ENCODE measurements at regions not wholly inside any gene's neighbourhood (a gene's known extent, or its start where the extent isn't known, plus 50 kb on each side); places are given as distances from the start of the nearest gene placed in this dataset.

DNA sequence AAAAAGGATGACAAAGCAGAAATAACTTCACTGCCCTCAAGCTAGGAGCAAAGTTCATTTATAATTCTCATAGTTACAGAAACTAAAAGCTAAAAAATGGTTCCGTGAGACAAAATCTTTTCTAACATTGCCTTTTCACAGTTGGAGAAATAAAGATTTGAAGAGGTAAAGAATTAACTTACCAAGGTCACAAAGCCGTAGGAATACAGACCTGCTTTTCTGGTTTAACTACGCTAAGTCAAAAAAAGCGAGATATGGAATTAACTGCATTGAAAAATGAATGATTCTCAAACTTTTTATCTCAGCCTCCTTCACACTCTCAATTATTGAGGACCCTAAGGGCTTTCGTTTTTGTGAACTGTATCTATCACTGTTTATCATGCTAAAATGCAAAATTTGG lies 95.3 kb downstream of the SLC17A6 start:
- no peak for DNase-seq
- Histone ChIP-seq H3K9me3 (no peaks in the 10 kb centered on the region), H3K36me3 (no peaks in the 10 kb centered on the region), H3K27me3 (no peaks in the 10 kb centered on the region), H3K27ac (no peak overlapping the region), H3K4me1 (no peaks in the 10 kb centered on the region), H3K4me3 (peak overlapping the region in 1 of 4 donors; percentile 55)
- TF ChIP-seq POLR2A (IDR thresholded peaks at IDR 0.05), result no peak
- TF ChIP-seq, protein P1, sequence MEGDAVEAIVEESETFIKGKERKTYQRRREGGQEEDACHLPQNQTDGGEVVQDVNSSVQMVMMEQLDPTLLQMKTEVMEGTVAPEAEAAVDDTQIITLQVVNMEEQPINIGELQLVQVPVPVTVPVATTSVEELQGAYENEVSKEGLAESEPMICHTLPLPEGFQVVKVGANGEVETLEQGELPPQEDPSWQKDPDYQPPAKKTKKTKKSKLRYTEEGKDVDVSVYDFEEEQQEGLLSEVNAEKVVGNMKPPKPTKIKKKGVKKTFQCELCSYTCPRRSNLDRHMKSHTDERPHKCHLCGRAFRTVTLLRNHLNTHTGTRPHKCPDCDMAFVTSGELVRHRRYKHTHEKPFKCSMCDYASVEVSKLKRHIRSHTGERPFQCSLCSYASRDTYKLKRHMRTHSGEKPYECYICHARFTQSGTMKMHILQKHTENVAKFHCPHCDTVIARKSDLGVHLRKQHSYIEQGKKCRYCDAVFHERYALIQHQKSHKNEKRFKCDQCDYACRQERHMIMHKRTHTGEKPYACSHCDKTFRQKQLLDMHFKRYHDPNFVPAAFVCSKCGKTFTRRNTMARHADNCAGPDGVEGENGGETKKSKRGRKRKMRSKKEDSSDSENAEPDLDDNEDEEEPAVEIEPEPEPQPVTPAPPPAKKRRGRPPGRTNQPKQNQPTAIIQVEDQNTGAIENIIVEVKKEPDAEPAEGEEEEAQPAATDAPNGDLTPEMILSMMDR (IDR thresholded peaks at IDR 0.05 in 4 of 5, conservative IDR thresholded peaks at IDR 0.05 in 1 of 5), result no peak
- no peak for ATAC-seq
- intact Hi-C loops (cut with DNase I; ENCODE audit: low total_unique reads), result no loop called here
- in situ Hi-C loops (cut with MboI; ENCODE audit: low sequenced_read_pairs in 4 of 4), result no loop called here

DNA sequence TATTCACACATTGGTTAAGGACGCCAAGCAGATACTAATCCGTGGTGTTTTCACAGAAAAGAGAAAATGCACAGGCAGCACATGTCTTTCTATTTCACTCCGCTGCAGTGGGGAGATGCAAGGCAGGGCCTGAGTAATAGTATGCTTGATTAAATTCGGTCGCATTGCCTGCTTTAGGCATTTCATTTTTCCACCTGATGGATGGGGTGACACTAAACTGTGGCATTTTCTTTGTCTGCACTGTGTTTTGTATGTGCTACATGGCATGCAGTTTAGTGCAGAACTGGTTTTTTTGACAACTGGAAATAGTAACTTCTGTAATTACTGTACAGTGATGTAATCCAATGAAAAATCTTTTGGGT lies 94.9 kb downstream of the SLC17A6 start:
- no peak for TF ChIP-seq POLR2A (IDR thresholded peaks at IDR 0.05)
- TF ChIP-seq, protein P1 (IDR thresholded peaks at IDR 0.05 in 4 of 5, conservative IDR thresholded peaks at IDR 0.05 in 1 of 5), result no peak

DNA sequence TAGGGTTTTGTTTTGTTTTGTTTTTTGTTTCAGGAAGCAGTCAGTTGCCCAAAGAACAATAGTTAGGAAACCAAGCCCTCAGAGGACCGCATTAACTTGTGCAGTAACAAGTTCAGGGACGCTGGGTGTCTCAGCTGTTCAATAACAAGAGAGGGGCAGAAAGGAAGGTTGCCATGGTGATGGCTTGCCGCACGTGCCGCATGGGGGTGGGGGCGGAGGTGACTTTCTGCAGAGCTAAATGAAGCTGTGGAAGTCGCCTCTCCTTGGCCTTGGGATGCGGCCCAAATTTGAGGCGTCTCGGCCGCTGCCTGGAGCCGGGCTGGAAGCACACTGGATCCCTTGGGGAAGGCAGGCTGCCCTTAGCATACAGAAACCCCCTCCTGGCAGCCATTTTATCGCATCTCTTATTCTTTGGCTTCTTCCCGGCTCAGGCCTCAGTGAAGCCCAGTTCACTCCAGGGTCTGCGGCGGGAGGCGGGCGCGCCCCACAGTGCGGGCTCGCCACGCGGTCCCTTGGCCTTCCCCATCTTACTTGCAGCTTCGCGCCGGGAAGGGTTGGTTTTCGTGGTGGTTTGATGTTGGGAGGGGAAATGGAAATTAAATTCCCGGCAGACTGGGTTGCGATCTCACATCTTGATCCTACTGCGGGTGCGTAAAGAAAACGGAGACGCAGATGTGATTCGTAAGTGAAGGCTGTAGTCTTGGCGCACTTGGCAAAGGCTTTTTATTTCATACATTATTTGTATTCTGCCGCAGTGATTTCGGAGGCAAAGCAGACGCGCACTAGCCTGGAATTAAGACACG lies 94.3 kb downstream of the SLC17A6 start:
- ATAC-seq (peak; percentile 60 to 65), DNase-seq (peak; percentile 11 to 14)
- H3K4me1 ChIP-seq, result no peaks in the 10 kb centered on the region
- no peaks in the 10 kb centered on the region for H3K27me3 ChIP-seq
- no peaks in the 10 kb centered on the region for H3K9me3 ChIP-seq
- TF ChIP-seq, protein P1 (IDR thresholded peaks at IDR 0.05 in 4 of 5, conservative IDR thresholded peaks at IDR 0.05 in 1 of 5), result no peak
- no peak for TF ChIP-seq POLR2A (IDR thresholded peaks at IDR 0.05)
- H3K27ac ChIP-seq, result peak overlapping the region in 2 of 4 donors; percentile 45 to 54
- H3K4me3 ChIP-seq, result peak overlapping the region; percentile 48 to 55 (median 50)
- in situ Hi-C loops (cut with MboI; ENCODE audit: low sequenced_read_pairs in 4 of 4), result no loop called here
- intact Hi-C loops (cut with DNase I; ENCODE audit: low total_unique reads), result no loop called here
- no peaks in the 10 kb centered on the region for H3K36me3 ChIP-seq

More for the DNA sequence above, 94.9 kb downstream of the SLC17A6 start:
- Histone ChIP-seq H3K36me3 (no peaks in the 10 kb centered on the region), H3K9me3 (no peaks in the 10 kb centered on the region), H3K4me1 (no peaks in the 10 kb centered on the region), H3K4me3 (peak overlapping the region; percentile 48 to 55 (median 50)), H3K27me3 (no peaks in the 10 kb centered on the region), H3K27ac (peak overlapping the region in 1 of 4 donors; percentile 54)
- ATAC-seq, result no peak
- DNase-seq, result no peak
- in situ Hi-C loops (cut with MboI; ENCODE audit: low sequenced_read_pairs in 4 of 4) (no loop called here), intact Hi-C loops (cut with DNase I; ENCODE audit: low total_unique reads) (no loop called here)

DNA sequence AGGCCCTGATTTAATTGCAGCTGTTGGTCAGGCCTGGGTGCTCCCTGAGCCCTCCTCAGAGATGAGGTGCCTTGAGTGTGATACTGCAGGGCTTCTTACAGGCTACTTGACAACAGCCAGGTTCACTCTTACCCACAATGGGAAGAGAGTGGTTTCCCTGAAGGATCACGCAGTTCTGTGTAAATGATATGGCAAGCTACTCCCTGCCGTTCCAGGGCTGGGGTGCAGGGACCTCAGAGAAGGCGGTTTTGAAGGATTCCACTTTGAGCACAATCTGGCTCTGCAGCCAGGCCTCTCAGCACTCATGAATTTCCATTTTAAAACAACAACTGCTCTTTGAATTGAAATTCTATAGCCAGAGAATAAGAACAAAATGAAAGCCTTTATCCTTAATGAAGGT lies 92.9 kb downstream of the SLC17A6 start:
- Histone ChIP-seq H3K27ac (no peak overlapping the region), H3K36me3 (no peaks in the 10 kb centered on the region), H3K27me3 (no peaks in the 10 kb centered on the region), H3K9me3 (no peaks in the 10 kb centered on the region), H3K4me1 (no peaks in the 10 kb centered on the region), H3K4me3 (no peak overlapping the region)
- in situ Hi-C loops (cut with MboI; ENCODE audit: low sequenced_read_pairs in 4 of 4), result no loop called here
- DNase-seq (no peak), ATAC-seq (no peak)
- TF ChIP-seq, protein P1 (IDR thresholded peaks at IDR 0.05 in 4 of 5, conservative IDR thresholded peaks at IDR 0.05 in 1 of 5), result no peak
- TF ChIP-seq POLR2A (IDR thresholded peaks at IDR 0.05), result no peak
- intact Hi-C loops (cut with DNase I; ENCODE audit: low total_unique reads), result no loop called here

Data from gastrocnemius medialis (tissue), 4 donors.